ENCODE measurements at regions not wholly inside any gene's neighbourhood (a gene's known extent, or its start where the extent isn't known, plus 50 kb on each side); places are given as distances from the start of the nearest gene placed in this dataset.

- H3K4me2 ChIP-seq (ENCODE audit: insufficient read depth, low read length): no peak overlapping the region
- intact Hi-C loops (cut with micrococcal nuclease): no loop called here
- H3K4me1 ChIP-seq (ENCODE audit: control insufficient read depth, extremely low read depth, insufficient read depth, low read length): no peaks in the 10 kb centered on the region
- ChIA-PET POLR2A (no interaction called here), CTCF (no interaction called here)
- no peak for TF ChIP-seq MAX (IDR thresholded peaks at IDR 0.05; ENCODE audit: insufficient read depth, insufficient read length)
- no peak for TF ChIP-seq FOS (IDR thresholded peaks at IDR 0.05; ENCODE audit: borderline replicate concordance, insufficient read depth, low read length)
- no peak for TF ChIP-seq POLR2AphosphoS5 (IDR thresholded peaks at IDR 0.05; ENCODE audit: insufficient read depth, low read depth, low read length)
- TF ChIP-seq EZH2 (IDR thresholded peaks at IDR 0.05; ENCODE audit: borderline replicate concordance, low read depth, low read length, severe bottlenecking): no peak
- TF ChIP-seq CTCF (IDR thresholded peaks at IDR 0.05; ENCODE audit: extremely low read depth in 1 of 2, insufficient read depth in 1 of 2, low read depth in 1 of 2, low read length in 2 of 2): no peak
- TF ChIP-seq MYC (IDR thresholded peaks at IDR 0.05; ENCODE audit: low read depth, low read length): no peak
- no TSS peak for BruUV-seq (replicated peaks)
- no peaks in the 10 kb centered on the region for H4K20me1 ChIP-seq (replicated peaks; ENCODE audit: control insufficient read depth, extremely low read depth, insufficient read depth, low read length)
- H3K27ac ChIP-seq (ENCODE audit: insufficient read depth, low read depth, low read length): no peak overlapping the region
- no peaks in the 10 kb centered on the region for H3K9me3 ChIP-seq (replicated peaks; ENCODE audit: control insufficient read depth, insufficient read depth, low read length)
- no peak for DNase-seq (ENCODE audit: low read depth, low spot score)
- no peaks in the 10 kb centered on the region for H3K9me1 ChIP-seq (replicated peaks; ENCODE audit: control insufficient read depth, extremely low read depth, insufficient read depth, low read length)
- dilution Hi-C loops (cut with MboI; ENCODE audit: extremely low pct_ligation_motif_present, low sequenced_read_pairs): no loop called here
- H3K9ac ChIP-seq (replicated peaks; ENCODE audit: extremely low read depth, insufficient read depth, low read length): no peak overlapping the region
- no peak for FAIRE-seq
- H3K27me3 ChIP-seq (ENCODE audit: control insufficient read depth in 2 of 2, insufficient read depth in 2 of 2, low read length in 2 of 2): no peaks in the 10 kb centered on the region
- no peak overlapping the region for H3K4me3 ChIP-seq (replicated peaks in 1 of 3; ENCODE audit: insufficient read depth in 1 of 3, low read depth in 1 of 3, low read length in 3 of 3)
- H3K79me2 ChIP-seq (ENCODE audit: control insufficient read depth, insufficient read depth, low read length): no peaks in the 10 kb centered on the region
- no peaks in the 10 kb centered on the region for H3K36me3 ChIP-seq (ENCODE audit: control insufficient read depth in 2 of 2, extremely low read depth in 1 of 2, insufficient read depth in 2 of 2, low read length in 2 of 2)
- no peak overlapping the region for H2AFZ ChIP-seq (ENCODE audit: low read depth, low read length)
These were observed 399.4 kb upstream of the NUDT12 start for GRCh38 chr5:103962023-103962422.

Measured in endothelial cell of umbilical vein (primary cell).